ENCODE measurements at regions not wholly inside any gene's neighbourhood (a gene's known extent, or its start where the extent isn't known, plus 50 kb on each side); places are given as distances from the start of the nearest gene placed in this dataset.
A peak's percentile ranks its signal among the peaks of the same experiment; 100 is the strongest.

GRCh38 chr11:19437760-19438159 lies 197.0 kb upstream of the E2F8 start:
- H4K91ac ChIP-seq (ENCODE audit: insufficient read depth, low read depth, low read length) = peak overlapping the region; percentile 40
- H3K36me3 ChIP-seq (ENCODE audit: control insufficient read depth, insufficient read depth, low read length) = no peaks in the 10 kb centered on the region
- dilution Hi-C loops (cut with HindIII; ENCODE audit: low sequenced_read_pairs, unreplicated experiment) = no loop called here
- peak overlapping the region in 1 of 2 experiments; percentile 32; a peak in 2 of 4 replicates for H4K8ac ChIP-seq (ENCODE audit: low read depth in 2 of 2, low read length in 2 of 2)
- H3K4me2 ChIP-seq (ENCODE audit: low read depth, low read length) = peak overlapping the region; percentile 67; the same call in 1 of the 2 replicates
- H3K9me1 ChIP-seq (ENCODE audit: insufficient read depth, low read length) = peaks cover 12% of the 10 kb centered on the region
- TF ChIP-seq, protein P1, sequence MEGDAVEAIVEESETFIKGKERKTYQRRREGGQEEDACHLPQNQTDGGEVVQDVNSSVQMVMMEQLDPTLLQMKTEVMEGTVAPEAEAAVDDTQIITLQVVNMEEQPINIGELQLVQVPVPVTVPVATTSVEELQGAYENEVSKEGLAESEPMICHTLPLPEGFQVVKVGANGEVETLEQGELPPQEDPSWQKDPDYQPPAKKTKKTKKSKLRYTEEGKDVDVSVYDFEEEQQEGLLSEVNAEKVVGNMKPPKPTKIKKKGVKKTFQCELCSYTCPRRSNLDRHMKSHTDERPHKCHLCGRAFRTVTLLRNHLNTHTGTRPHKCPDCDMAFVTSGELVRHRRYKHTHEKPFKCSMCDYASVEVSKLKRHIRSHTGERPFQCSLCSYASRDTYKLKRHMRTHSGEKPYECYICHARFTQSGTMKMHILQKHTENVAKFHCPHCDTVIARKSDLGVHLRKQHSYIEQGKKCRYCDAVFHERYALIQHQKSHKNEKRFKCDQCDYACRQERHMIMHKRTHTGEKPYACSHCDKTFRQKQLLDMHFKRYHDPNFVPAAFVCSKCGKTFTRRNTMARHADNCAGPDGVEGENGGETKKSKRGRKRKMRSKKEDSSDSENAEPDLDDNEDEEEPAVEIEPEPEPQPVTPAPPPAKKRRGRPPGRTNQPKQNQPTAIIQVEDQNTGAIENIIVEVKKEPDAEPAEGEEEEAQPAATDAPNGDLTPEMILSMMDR (conservative IDR thresholded peaks at IDR 0.05; ENCODE audit: low read depth, low read length) = no peak
- TF ChIP-seq RCOR1 (IDR thresholded peaks at IDR 0.05; ENCODE audit: insufficient replicate concordance, low read length) (no peak), FOS (IDR thresholded peaks at IDR 0.05; ENCODE audit: low read depth, low read length) (peak; percentile 54), MAZ (IDR thresholded peaks at IDR 0.05; ENCODE audit: borderline replicate concordance, low read depth, low read length) (no peak), CEBPB (IDR thresholded peaks at IDR 0.05; ENCODE audit: low read depth, low read length) (peak; percentile 92), RFX5 (IDR thresholded peaks at IDR 0.05; ENCODE audit: low read depth, low read length) (no peak), NFE2L2 (IDR thresholded peaks at IDR 0.05; ENCODE audit: low read depth, low read length) (no peak), MAFK (IDR thresholded peaks at IDR 0.05; ENCODE audit: low read depth, low read length) (no peak)
- H3K56ac ChIP-seq (ENCODE audit: extremely low read depth, insufficient read depth, low read length) = no peak overlapping the region
- peak overlapping the region; percentile 18; the same call in 1 of the 2 replicates for H4K5ac ChIP-seq (ENCODE audit: low read depth, low read length)
- DNase-seq (peak; percentile 89), ATAC-seq (ENCODE audit: low read depth) (peak; percentile 8)
- CTCF ChIA-PET = no interaction called here
- no TSS peak for BruUV-seq (replicated peaks)
- H3K27me3 ChIP-seq (ENCODE audit: control insufficient read depth, insufficient read depth, low read length) = no peaks in the 10 kb centered on the region
- POLR2A ChIA-PET (ENCODE audit: unreplicated experiment) = interaction anchor here (0.6 kb wide), 1 partner anchor 100 kb away, joined by 4 read pairs; no protein-coding TSS in a partner anchor
- H2BK15ac ChIP-seq (ENCODE audit: low read depth, low read length) = peak overlapping the region; percentile 25; the same call in 1 of the 3 replicates
- H3K23ac ChIP-seq (ENCODE audit: low read depth, low read length) = no peak overlapping the region
- no CpG with 5 or more reads among the region's 1 CpG for WGBS, 2 experiments (ENCODE audit: extremely low coverage in 2 of 2, insufficient read length in 1 of 2)
- no peaks in the 10 kb centered on the region for H3K9me3 ChIP-seq (ENCODE audit: control insufficient read depth, insufficient read depth, low read length)
- peak overlapping the region; percentile 54 for H3K4ac ChIP-seq (ENCODE audit: low read depth, low read length)
- H2BK120ac ChIP-seq (ENCODE audit: low read depth, low read length) = peak overlapping the region; percentile 21; the same call in 1 of the 2 replicates
- H2AK9ac ChIP-seq (replicated peaks; ENCODE audit: low read depth, low read length, poor library complexity) = no peak overlapping the region
- intact Hi-C loops (cut with micrococcal nuclease) = loop anchor here (5.0 kb wide), 1 partner anchor 90 kb away; no protein-coding TSS in a partner anchor
- H4K20me1 ChIP-seq (ENCODE audit: insufficient read depth, low read length) = peaks cover under 1% of the 10 kb centered on the region; the same call in 1 of the 2 replicates
- in situ Hi-C loops (cut with MboI; ENCODE audit: low sequenced_read_pairs) = no loop called here
- peak overlapping the region; percentile 91; the same call in 1 of the 2 replicates for H3K18ac ChIP-seq (ENCODE audit: low read depth, low read length)
- H2BK20ac ChIP-seq (ENCODE audit: low read depth, low read length) = peak overlapping the region; percentile 7
- H2BK5ac ChIP-seq (ENCODE audit: low read depth, low read length, poor library complexity, severe bottlenecking) = no peak overlapping the region
- H3K14ac ChIP-seq (replicated peaks; ENCODE audit: low read depth, low read length) = peak overlapping the region; percentile 1; the same call in 1 of the 2 replicates
- peaks cover 17% of the 10 kb centered on the region for H3K4me1 ChIP-seq (ENCODE audit: control insufficient read depth, insufficient read depth, low read length)
- peak overlapping the region; percentile 76 for H2AK5ac ChIP-seq (ENCODE audit: low read depth, low read length)
- H3K9ac ChIP-seq (ENCODE audit: low read depth, low read length) = no peak overlapping the region
- no peak overlapping the region for H2AFZ ChIP-seq (replicated peaks; ENCODE audit: low read length, poor library complexity)
- no peaks in the 10 kb centered on the region for H3K79me1 ChIP-seq (ENCODE audit: low read depth in 1 of 2, low read length in 2 of 2)
- H3K27ac ChIP-seq (ENCODE audit: insufficient read depth, low read length) = no peak overlapping the region
- H3K4me3 ChIP-seq (ENCODE audit: insufficient read depth, low read depth, low read length) = no peak overlapping the region
